K562 (cell line): ENCODE measurements at regions not wholly inside any gene's neighbourhood (a gene's known extent, or its start where the extent isn't known, plus 50 kb on each side); places are given as distances from the start of the nearest gene placed in this dataset.
A peak's percentile ranks its signal among the peaks of the same experiment; 100 is the strongest.

Experiments
- ATF1 ChIP-seq, 2 experiments: fragments of 450-650 bp in 1 of 2; IDR thresholded peaks; 2 replicates each; pipeline ENCODE4 v1.6.1; 2016; ENCODE audit warnings: missing compliant biosample characterization in 1 of 2, missing genetic modification characterization in 1 of 2
- BACH1 ChIP-seq: fragments of 200-800 bp; sonication (Bioruptor generic); IDR thresholded peaks from 2 replicates; pipeline ENCODE4 v1.6.1; 2016; ENCODE audit warnings: missing genetic modification characterization, missing compliant biosample characterization
- CHD4 ChIP-seq: fragments of 200-600 bp; sonication (generic); IDR thresholded peaks from 3 replicates; pipeline ENCODE4 v1.6.1; 2012; ENCODE audit warnings: low read depth, mild to moderate bottlenecking, mixed read lengths, low read length, inconsistent platforms; ENCODE audit not compliant: insufficient read depth, insufficient replicate concordance, poor library complexity, severe bottlenecking
- COPS2 ChIP-seq: fragments of 450-650 bp; conservative IDR thresholded peaks from 2 replicates; pipeline ENCODE4 v1.6.1; 2016; ENCODE audit warnings: mild to moderate bottlenecking, moderate library complexity
- JUND ChIP-seq, 2 experiments: IDR thresholded peaks; 2 replicates in 1 of 2; 3 replicates in 1 of 2; pipeline ENCODE4 v1.6.1; 2011; ENCODE audit warnings: borderline replicate concordance in 2 of 2, low read depth in 2 of 2, low read length in 2 of 2, improper control_type of control experiment in 1 of 2, missing biosample characterization in 1 of 2, missing genetic modification characterization in 1 of 2, missing genetic modification reagents in 1 of 2
- NFE2L1 ChIP-seq: fragments of 450-650 bp; IDR thresholded peaks from 2 replicates; pipeline ENCODE4 v1.6.1; 2016; ENCODE audit warnings: missing genetic modification characterization, low read depth, mild to moderate bottlenecking, missing compliant biosample characterization, moderate library complexity, borderline replicate concordance
- POLR2H ChIP-seq: IDR thresholded peaks from 2 replicates; pipeline ENCODE4 v1.6.1; 2016; ENCODE audit warnings: missing genetic modification characterization, low read depth, mild to moderate bottlenecking, control low read depth, missing compliant biosample characterization, moderate library complexity
- SMC3 ChIP-seq: conservative IDR thresholded peaks from 2 replicates; pipeline ENCODE4 v1.6.1; 2011; ENCODE audit warnings: low read depth, low read length, improper control_type of control experiment; ENCODE audit not compliant: insufficient read depth
- SRSF3 ChIP-seq: fragments of 200-400 bp; formaldehyde crosslinking; IDR thresholded peaks from 2 replicates; pipeline ENCODE4 v1.6.1; 2016; ENCODE audit warnings: mild to moderate bottlenecking, low read length, moderate library complexity; ENCODE audit not compliant: insufficient read depth
- ZEB2 ChIP-seq: fragments of 450-650 bp; IDR thresholded peaks from 2 replicates; pipeline ENCODE4 v1.6.1; 2016
- ZNF165 ChIP-seq: fragments of 250-450 bp; sonication (Bioruptor Pico); IDR thresholded peaks from 2 replicates; pipeline ENCODE4 v1.4.0; 2020; ENCODE audit warnings: borderline replicate concordance
- ZNF347 ChIP-seq: fragments of 450-650 bp; formaldehyde crosslinking; IDR thresholded peaks from 2 replicates; pipeline ENCODE4 v1.4.0; 2020; ENCODE audit warnings: low read depth, mild to moderate bottlenecking, moderate library complexity
- ZNF586 ChIP-seq: fragments of 450-650 bp; formaldehyde crosslinking; conservative IDR thresholded peaks from 2 replicates; pipeline ENCODE4 v1.4.0; 2020; ENCODE audit warnings: mild to moderate bottlenecking, moderate library complexity
- ZNF780A ChIP-seq: fragments of 250-450 bp; sonication (Bioruptor Pico); IDR thresholded peaks from 2 replicates; pipeline ENCODE4 v1.5.0; 2021; ENCODE audit warnings: mild to moderate bottlenecking
- TF ChIP-seq, protein P1 (sequence below): fragments of 250-450 bp; sonication (Bioruptor Pico); IDR thresholded peaks from 2 replicates; pipeline ENCODE4 v1.8.0; 2022; ENCODE audit warnings: moderate library complexity, mild to moderate bottlenecking, inconsistent platforms
- TF ChIP-seq, protein P2 (sequence below): fragments of 250-450 bp; sonication (Bioruptor Pico); IDR thresholded peaks from 2 replicates; pipeline ENCODE4 v1.8.0; 2021; ENCODE audit warnings: moderate library complexity, mild to moderate bottlenecking, inconsistent platforms
- TF ChIP-seq, protein P3 (sequence below): IDR thresholded peaks from 2 replicates; pipeline ENCODE4 v1.6.1; 2014; ENCODE audit warnings: antibody characterized with exemption
- TF ChIP-seq, protein P4 (sequence below): fragments of 250-450 bp; sonication (Bioruptor Pico); IDR thresholded peaks from 2 replicates; pipeline ENCODE4 v1.4.0; 2020

DNA sequence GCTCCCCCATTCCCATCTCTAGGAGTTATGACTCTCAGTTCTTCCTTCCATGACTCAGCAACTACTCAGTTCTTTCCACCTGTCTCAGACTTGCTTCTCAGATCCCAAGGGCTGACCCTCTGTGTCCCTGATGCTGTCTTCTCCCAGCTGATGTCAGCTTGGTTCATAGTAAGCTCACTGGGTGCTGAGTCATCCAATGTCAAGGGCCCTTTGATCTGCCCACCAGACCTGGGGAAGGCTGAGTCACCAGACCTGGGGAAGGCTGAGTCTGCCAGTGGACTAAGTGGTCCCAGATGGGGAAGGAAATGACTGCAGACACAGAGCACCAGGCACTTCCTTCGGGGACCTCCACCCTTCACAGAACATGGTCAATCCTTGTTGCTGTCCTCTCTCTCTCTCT is 76.1 kb upstream of the ZEB1 start (continued):
- TF ChIP-seq, protein P1, sequence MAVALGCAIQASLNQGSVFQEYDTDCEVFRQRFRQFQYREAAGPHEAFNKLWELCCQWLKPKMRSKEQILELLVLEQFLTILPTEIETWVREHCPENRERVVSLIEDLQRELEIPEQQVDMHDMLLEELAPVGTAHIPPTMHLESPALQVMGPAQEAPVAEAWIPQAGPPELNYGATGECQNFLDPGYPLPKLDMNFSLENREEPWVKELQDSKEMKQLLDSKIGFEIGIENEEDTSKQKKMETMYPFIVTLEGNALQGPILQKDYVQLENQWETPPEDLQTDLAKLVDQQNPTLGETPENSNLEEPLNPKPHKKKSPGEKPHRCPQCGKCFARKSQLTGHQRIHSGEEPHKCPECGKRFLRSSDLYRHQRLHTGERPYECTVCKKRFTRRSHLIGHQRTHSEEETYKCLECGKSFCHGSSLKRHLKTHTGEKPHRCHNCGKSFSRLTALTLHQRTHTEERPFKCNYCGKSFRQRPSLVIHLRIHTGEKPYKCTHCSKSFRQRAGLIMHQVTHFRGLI (CRISPR knock-in tag): no peak
- TF ChIP-seq ZNF347 (CRISPR knock-in tag) (no peak), POLR2H (tag) (no peak), SMC3 (no peak), ZNF165 (no peak), JUND (IDR thresholded peaks at IDR 0.05; ENCODE audit: borderline replicate concordance, low read depth, low read length) (peak; percentile 86), JUND (tag; IDR thresholded peaks at IDR 0.05; ENCODE audit: borderline replicate concordance, low read depth, low read length) (peak; percentile 86; the same call in 2 of the 3 replicates), ZEB2 (peak; percentile 60), BACH1 (tag) (peak; percentile 94), ZNF586 (no peak), NFE2L1 (tag) (peak; percentile 86), COPS2 (no peak), CHD4 (no peak), SRSF3 (no peak), ZNF780A (CRISPR knock-in tag) (no peak), ATF1 (CRISPR knock-in tag; IDR thresholded peaks at IDR 0.05) (no peak), ATF1 (tag; IDR thresholded peaks at IDR 0.05) (no peak)
- TF ChIP-seq, protein P2, sequence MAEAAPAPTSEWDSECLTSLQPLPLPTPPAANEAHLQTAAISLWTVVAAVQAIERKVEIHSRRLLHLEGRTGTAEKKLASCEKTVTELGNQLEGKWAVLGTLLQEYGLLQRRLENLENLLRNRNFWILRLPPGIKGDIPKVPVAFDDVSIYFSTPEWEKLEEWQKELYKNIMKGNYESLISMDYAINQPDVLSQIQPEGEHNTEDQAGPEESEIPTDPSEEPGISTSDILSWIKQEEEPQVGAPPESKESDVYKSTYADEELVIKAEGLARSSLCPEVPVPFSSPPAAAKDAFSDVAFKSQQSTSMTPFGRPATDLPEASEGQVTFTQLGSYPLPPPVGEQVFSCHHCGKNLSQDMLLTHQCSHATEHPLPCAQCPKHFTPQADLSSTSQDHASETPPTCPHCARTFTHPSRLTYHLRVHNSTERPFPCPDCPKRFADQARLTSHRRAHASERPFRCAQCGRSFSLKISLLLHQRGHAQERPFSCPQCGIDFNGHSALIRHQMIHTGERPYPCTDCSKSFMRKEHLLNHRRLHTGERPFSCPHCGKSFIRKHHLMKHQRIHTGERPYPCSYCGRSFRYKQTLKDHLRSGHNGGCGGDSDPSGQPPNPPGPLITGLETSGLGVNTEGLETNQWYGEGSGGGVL: no peak
- TF ChIP-seq, protein P3, sequence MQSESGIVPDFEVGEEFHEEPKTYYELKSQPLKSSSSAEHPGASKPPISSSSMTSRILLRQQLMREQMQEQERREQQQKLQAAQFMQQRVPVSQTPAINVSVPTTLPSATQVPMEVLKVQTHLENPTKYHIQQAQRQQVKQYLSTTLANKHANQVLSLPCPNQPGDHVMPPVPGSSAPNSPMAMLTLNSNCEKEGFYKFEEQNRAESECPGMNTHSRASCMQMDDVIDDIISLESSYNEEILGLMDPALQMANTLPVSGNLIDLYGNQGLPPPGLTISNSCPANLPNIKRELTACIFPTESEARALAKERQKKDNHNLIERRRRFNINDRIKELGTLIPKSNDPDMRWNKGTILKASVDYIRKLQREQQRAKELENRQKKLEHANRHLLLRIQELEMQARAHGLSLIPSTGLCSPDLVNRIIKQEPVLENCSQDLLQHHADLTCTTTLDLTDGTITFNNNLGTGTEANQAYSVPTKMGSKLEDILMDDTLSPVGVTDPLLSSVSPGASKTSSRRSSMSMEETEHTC: no peak
- TF ChIP-seq, protein P4, sequence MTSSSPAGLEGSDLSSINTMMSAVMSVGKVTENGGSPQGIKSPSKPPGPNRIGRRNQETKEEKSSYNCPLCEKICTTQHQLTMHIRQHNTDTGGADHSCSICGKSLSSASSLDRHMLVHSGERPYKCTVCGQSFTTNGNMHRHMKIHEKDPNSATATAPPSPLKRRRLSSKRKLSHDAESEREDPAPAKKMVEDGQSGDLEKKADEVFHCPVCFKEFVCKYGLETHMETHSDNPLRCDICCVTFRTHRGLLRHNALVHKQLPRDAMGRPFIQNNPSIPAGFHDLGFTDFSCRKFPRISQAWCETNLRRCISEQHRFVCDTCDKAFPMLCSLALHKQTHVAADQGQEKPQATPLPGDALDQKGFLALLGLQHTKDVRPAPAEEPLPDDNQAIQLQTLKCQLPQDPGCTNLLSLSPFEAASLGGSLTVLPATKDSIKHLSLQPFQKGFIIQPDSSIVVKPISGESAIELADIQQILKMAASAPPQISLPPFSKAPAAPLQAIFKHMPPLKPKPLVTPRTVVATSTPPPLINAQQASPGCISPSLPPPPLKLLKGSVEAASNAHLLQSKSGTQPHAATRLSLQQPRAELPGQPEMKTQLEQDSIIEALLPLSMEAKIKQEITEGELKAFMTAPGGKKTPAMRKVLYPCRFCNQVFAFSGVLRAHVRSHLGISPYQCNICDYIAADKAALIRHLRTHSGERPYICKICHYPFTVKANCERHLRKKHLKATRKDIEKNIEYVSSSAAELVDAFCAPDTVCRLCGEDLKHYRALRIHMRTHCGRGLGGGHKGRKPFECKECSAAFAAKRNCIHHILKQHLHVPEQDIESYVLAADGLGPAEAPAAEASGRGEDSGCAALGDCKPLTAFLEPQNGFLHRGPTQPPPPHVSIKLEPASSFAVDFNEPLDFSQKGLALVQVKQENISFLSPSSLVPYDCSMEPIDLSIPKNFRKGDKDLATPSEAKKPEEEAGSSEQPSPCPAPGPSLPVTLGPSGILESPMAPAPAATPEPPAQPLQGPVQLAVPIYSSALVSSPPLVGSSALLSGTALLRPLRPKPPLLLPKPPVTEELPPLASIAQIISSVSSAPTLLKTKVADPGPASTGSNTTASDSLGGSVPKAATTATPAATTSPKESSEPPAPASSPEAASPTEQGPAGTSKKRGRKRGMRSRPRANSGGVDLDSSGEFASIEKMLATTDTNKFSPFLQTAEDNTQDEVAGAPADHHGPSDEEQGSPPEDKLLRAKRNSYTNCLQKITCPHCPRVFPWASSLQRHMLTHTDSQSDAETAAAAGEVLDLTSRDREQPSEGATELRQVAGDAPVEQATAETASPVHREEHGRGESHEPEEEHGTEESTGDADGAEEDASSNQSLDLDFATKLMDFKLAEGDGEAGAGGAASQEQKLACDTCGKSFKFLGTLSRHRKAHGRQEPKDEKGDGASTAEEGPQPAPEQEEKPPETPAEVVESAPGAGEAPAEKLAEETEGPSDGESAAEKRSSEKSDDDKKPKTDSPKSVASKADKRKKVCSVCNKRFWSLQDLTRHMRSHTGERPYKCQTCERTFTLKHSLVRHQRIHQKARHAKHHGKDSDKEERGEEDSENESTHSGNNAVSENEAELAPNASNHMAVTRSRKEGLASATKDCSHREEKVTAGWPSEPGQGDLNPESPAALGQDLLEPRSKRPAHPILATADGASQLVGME (CRISPR knock-in tag): no peak
